ENCODE measurements at regions not wholly inside any gene's neighbourhood (a gene's known extent, or its start where the extent isn't known, plus 50 kb on each side); places are given as distances from the start of the nearest gene placed in this dataset.

GRCh38 chr7:125149151-125149550 lies 219.5 kb upstream of the POT1 start:
- TF ChIP-seq, protein P1, sequence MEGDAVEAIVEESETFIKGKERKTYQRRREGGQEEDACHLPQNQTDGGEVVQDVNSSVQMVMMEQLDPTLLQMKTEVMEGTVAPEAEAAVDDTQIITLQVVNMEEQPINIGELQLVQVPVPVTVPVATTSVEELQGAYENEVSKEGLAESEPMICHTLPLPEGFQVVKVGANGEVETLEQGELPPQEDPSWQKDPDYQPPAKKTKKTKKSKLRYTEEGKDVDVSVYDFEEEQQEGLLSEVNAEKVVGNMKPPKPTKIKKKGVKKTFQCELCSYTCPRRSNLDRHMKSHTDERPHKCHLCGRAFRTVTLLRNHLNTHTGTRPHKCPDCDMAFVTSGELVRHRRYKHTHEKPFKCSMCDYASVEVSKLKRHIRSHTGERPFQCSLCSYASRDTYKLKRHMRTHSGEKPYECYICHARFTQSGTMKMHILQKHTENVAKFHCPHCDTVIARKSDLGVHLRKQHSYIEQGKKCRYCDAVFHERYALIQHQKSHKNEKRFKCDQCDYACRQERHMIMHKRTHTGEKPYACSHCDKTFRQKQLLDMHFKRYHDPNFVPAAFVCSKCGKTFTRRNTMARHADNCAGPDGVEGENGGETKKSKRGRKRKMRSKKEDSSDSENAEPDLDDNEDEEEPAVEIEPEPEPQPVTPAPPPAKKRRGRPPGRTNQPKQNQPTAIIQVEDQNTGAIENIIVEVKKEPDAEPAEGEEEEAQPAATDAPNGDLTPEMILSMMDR (IDR thresholded peaks at IDR 0.05), result no peak
- TF ChIP-seq POLR2A (IDR thresholded peaks at IDR 0.05), result no peak
